NB4 (cell line): ENCODE measurements at regions not wholly inside any gene's neighbourhood (a gene's known extent, or its start where the extent isn't known, plus 50 kb on each side); places are given as distances from the start of the nearest gene placed in this dataset.

Experiments used
- CTCF ChIP-seq: IDR thresholded peaks from one replicate; pipeline ENCODE4 v1.5.1; 2012; ENCODE audit warnings: low read depth, low read length
- MAX ChIP-seq: IDR thresholded peaks from 2 replicates; pipeline ENCODE4 v1.6.1; 2011; ENCODE audit warnings: low read depth, low read length
- MYC ChIP-seq: IDR thresholded peaks from 2 replicates; pipeline ENCODE4 v1.6.1; 2011; ENCODE audit warnings: low read depth, low read length
- POLR2A ChIP-seq: IDR thresholded peaks from 2 replicates; pipeline ENCODE4 v1.6.1; 2011; ENCODE audit warnings: mild to moderate bottlenecking; ENCODE audit not compliant: insufficient read length; ENCODE audit errors: extremely low read depth

GRCh38 chr16:65422934-65423333, 301.1 kb upstream of the CDH11 start:
- TF ChIP-seq CTCF = no peak
- no peak for TF ChIP-seq POLR2A
- no peak for TF ChIP-seq MYC
- no peak for TF ChIP-seq MAX
